NCI-H1417 treated with DMSO at 0.1 percent for 48 hours (cell line): ENCODE measurements at regions not wholly inside any gene's neighbourhood (a gene's known extent, or its start where the extent isn't known, plus 50 kb on each side); places are given as distances from the start of the nearest gene placed in this dataset.

ENCODE experiments used
- DNase-seq: peaks from one replicate; lab custom pipeline; 2025; lab: John Stamatoyannopoulos, UW

GRCh38 chr1:11373895-11374747 lies 101.1 kb downstream of the UBIAD1 start:
- DNase-seq: no peak

GRCh38 chr1:11374748-11375110 lies 101.7 kb downstream of the UBIAD1 start:
- no peak for DNase-seq

DNA sequence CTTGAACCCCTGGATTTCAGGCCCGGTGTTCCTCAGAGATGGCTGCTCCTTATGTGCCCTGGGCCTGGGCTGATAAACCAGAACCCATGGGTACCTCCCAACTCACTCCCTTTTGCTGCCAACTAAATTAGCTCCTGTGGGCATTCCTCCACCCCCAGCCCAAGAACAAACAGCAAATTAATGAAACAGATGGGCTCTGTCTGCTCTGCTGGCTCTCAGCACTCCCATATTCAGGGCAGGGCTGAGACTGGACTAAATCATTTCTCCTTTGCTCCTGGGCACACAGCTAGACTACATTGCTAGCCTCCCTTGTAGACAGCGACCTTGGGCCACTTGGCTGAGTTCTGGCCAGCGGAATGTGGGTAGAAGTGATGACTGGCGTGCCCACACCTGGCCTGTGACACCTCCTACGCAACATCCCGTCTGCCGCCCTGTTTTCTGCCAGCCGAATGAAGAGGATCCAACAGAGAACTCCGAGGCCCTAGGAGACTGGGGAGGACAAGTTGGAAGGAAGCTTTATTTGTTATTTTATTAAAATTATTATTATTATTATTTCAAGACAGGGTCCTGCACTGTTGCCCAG lies 101.9 kb upstream of the DISP3 start:
- no peak for DNase-seq

GRCh38 chr1:11377954-11378353 lies 101.0 kb upstream of the DISP3 start:
- no peak for DNase-seq

GRCh38 chr1:11379851-11380250 lies 99.1 kb upstream of the DISP3 start:
- no peak for DNase-seq

DNA sequence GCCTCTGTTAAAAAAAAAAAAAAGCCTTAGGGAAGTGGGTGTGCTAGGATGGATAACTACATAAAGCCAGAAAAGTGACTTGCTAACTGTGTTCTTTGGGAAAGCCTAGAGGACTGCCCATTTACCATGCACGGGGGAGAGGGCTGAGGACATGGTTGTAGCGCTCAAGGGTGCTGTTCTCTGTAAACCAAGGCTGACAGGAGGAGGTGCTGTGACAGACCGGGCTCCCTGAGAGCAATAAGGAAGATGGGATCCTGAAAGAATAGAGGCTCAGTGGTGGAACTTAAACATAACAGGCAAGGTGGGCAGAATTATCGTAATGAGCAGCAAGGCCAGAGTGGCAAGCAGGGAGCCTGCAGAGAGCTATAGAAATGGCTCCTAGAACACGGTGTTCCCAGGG lies 98.5 kb upstream of the DISP3 start:
- no peak for DNase-seq

DNA sequence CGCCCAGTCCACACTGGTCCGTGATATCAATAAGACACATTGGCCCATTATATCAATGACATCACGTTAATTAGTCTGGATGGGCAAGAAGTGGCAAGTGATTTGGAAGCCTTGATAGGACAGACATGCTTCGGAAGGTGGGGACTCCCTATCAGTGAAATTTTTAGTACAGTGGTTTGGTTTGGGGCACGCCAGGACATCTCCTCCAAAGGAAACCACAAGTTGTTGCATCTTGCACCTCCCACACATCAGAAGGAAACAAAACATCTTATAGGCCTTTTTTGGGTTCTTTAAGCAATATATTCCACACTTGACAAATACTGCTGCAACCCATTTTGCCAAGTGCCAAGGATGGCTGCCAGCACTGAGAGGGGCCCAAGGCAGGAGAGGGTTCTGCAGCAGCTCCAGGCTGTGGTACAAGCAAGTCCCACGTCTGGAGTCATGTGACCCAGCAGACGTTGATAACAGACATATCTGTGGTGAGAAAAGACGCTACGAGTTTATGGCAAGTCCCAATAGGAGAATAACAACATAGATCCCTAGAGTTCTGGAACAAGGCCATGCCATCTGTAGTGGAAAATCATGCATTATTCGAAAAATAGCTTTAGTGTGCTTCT lies 95.3 kb upstream of the DISP3 start:
- no peak for DNase-seq

- no peak for DNase-seq
These were observed 94.8 kb upstream of the DISP3 start for GRCh38 chr1:11384170-11384554.

DNA sequence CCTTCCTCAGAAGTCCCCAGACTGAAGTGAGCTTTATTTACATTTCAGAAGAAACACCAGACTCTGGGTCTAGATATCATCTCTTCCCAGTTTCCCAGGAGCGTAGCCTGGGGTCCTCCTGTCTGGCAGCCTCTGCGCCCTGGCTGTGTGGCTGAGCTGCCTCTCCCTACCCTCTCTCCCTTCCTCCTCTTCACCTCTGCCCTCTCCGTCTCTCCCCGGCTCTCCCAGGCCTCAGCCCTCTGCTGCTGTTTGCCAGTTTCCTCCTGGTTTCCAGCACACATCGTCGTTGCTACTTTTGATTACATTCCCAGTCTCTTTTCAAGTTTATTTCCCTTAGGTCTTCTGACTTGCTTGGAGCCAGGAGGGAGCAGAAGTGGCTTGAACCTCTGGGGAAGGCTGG lies 91.1 kb upstream of the DISP3 start:
- no peak for DNase-seq

DNA sequence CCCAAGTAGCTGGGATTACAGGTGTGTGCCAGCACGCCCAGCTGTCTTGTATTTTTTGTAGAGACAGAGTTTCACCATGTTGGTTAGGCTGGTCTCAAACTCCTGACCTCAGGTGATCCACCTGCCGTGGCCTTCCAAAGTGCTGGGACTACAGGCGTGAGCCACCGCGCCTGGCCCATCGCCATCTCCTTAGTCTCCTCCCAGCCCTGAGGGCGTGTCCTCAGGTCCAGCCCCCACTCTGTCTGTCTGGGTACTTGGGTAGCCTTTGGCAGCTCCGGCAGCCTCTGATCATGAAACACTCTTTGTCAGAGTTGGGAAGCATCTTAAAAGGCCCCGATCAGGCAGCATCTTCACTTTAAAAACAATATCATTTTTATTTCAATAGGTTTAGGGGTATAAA lies 90.3 kb upstream of the DISP3 start:
- DNase-seq: no peak

GRCh38 chr1:11391327-11391726 lies 87.6 kb upstream of the DISP3 start:
- no peak for DNase-seq

DNA sequence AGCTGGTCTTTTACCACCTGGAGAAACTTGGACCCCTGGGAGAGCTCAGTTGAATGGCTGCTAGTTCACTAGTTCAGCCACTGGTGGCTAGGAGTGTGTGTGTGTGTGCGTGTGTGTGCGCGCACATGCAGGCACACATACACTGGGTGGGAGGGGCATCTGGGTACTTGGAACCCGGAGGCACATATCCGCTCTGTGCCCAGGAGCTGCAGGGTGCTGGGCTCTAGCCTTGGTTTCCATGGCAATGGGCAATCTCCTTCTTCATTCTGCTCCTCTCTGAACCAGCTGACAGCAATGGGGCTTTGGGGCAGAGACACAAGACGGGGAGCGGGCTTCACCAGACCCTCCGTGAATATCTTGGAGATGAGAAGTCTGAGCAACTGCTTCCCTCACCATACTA lies 87.1 kb upstream of the DISP3 start:
- no peak for DNase-seq

DNA sequence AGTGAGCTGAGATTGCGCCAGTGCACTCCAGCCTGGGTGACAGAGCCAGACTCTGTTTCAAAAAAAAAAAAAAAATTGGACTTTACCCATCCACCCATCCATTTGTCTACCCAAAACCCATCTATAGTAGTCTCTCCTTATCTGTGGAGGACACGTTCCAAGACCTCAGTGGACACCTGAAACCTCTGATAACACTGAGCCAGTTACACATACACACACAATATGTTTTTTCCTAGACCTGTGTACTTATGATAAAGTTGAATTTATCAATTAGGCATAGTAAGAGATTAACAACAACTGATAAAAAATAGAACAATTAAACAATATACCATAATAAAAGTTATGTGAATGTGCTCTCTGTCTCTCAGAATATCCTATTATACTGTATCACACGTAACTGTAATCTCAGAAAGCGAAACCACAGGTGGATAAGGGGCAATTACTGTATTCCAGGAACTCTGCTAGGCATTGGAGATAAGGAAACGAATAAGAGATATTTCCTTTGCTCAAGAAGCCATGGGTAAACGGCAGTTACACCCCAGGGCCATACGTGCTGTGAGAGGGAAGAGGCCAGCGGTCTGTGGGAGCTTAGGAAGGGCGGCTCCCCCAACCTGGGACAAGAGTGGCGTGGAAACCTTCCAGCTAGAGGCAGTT lies 84.2 kb upstream of the DISP3 start:
- no peak for DNase-seq

DNA sequence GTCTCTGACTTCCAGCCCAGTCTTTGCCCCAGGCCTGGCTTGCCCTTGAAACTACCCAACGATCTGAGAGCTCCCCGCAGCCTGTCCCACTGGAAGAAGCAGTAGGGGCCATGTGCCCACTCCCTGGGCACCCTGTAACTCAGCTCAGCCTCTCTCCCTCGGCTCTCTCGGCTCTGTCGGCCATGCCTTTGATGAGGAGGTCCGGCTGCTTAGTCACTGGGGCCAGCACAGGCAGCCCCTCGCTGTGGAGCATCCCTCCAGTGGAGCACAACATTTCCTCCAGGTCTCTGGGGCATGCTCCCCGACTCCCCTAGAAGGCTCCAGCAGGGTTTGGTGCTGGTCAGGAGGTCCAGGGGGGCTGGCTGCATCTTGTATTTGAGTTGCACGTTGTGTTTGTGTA lies 83.3 kb upstream of the DISP3 start:
- no peak for DNase-seq

GRCh38 chr1:11397151-11397901 lies 81.6 kb upstream of the DISP3 start:
- DNase-seq: no peak

DNA sequence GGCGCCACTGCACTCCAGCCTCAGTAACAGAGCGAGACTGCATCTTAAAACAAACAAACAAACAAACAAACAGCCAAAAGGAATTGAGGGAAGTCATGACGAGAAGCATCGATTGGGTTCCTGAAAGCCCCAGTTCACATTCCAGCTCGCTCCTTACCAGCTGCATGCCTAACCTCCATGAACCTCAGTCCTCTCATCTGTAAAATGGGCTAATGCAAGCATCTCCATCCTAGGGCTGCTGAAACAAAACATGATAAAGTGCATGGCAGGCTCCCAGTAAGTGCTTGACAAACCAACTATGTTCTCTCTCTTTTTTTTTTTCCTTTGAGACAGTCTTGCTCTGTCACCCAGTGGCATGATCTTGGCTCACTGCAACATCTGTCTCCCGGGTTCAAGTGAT lies 79.7 kb upstream of the DISP3 start:
- no peak for DNase-seq

DNA sequence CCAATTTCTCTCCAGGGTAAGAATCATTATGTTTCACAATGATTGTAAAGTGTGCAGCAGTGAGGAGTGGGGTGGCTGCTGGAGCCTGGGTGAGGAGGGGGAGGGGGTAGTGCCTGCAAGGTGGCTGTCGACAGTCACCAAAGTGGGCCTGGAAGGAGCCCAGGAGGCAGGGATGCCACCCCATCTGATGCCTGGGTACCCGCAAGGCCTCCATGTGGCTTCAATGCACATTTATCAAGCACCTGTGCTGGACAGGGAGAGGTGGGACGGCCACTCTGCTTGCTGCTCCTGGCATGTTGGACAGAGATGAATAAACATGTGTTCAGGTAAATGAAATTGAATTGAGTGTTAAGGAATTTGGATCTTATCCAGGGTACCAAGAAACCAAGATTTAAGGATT lies 78.8 kb upstream of the DISP3 start:
- DNase-seq: no peak

GRCh38 chr1:11400567-11400966 lies 78.4 kb upstream of the DISP3 start:
- DNase-seq: no peak

DNA sequence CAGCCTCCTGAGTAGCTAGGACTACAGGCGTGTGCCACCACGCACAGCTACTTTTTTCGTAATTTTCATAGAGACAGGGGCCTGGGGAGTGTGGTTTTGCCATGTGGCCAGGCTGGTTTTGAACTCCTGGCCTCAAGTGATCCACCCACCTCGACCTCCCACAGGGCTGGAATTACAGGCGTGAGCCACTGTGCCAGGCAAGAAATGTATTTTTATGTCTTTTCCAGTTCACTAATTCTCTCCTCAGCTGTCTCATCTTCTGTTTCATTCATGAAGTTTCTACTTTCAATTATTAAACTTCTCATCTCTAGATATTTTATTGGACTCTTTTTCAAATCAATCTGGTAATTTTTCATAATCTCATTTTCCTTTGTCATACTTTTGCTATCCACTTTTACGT lies 72.1 kb upstream of the DISP3 start:
- no peak for DNase-seq

DNA sequence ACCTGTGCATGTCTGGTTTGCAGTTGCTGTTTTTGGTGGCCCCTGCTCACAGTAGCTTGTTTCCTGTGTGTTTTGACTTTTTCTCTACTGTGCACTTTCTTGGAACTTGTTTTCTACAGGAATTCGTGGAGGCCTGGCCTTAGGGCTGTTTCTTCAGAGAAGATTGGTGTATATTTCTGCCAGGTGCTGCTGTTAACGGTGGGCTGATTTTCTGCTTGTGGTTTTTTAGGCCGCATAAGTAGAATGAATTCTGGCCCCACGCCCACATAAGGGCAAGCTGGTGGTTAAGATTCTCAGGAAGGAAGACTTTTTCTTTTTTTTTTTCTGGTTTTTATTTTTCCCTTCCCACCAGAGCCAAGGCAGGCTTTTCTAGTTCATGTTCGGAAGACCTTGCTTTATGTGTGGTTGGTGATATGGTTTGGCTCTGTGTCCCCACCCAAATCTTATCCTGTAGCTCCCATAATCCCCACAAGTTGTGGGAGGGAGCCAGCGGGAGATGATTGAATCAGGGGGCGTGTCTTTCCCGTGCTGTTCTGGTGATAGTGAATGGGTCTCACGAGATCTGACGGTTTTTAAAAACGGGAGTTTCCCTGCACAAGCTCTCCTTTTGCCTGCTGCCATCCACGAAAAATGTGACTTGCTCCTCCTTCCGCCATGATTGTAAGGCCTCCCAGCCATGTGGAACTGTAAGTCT lies 71.5 kb upstream of the DISP3 start:
- no peak for DNase-seq

DNA sequence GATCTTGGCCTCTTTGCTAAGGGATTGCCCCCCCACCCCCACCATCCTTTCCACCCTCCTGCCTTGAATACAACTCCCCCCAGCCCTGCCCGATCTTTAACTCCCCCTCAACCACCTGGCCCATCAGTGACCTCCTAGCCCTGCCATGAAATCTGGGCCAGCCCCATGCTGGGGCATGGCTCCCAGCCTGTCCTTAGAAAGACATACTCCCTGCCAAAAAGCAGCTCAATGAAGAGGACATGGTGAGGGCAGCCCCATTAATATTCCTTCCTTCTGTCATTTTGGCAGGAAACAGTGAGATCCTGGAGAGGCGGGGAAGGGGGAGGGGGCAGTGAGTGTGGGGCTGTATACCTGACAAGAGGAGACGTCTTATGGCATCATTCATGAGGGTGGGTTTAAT lies 66.8 kb upstream of the DISP3 start:
- no peak for DNase-seq

DNA sequence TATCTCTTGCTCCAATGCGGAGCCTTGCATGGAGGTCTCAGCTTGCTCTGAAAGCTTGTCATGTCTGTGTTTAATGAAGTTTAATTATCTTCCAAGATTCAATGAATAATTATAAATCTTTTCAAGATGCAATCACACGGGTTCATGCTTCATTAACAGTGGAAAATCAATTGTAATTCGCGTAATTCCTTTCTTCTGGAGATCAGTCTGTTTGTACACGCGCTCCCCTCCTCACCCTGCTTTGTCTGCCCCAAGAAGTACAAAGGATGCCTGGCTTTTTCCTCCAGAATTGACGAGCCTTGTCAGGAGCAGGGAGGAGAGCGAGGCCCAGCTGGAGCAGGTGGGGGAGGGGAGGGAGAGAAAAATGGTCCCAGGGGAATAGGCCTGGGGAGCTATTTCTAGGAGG lies 65.0 kb upstream of the DISP3 start:
- no peak for DNase-seq
